A549 (cell line): ENCODE measurements at regions not wholly inside any gene's neighbourhood (a gene's known extent, or its start where the extent isn't known, plus 50 kb on each side); places are given as distances from the start of the nearest gene placed in this dataset.

Experiments
- BHLHE40 ChIP-seq: IDR thresholded peaks from 2 replicates; pipeline ENCODE4 v1.6.1; 2012; ENCODE audit warnings: low read depth, low read length, inconsistent platforms
- CEBPB ChIP-seq, 2 experiments: fragments of >200 bp in 1 of 2; sonication (Bioruptor Twin) in 1 of 2; formaldehyde crosslinking in 1 of 2; IDR thresholded peaks; 2 replicates each; pipeline ENCODE4 v1.6.1; 2012 to 2016
- CHD4 ChIP-seq: fragments of 200-600 bp; sonication (generic); IDR thresholded peaks from 2 replicates; pipeline ENCODE4 v1.6.1; 2016; ENCODE audit warnings: antibody characterized with exemption, mild to moderate bottlenecking, borderline replicate concordance
- EP300 ChIP-seq, 2 experiments: fragments of >200 bp; sonication (Bioruptor Twin); formaldehyde crosslinking; IDR thresholded peaks; 2 replicates in 1 of 2; 3 replicates in 1 of 2; pipeline ENCODE4 v1.6.1; 2016 to 2017
- POLR2A ChIP-seq: IDR thresholded peaks from 2 replicates; pipeline ENCODE4 v1.6.1; 2012; ENCODE audit warnings: mild to moderate bottlenecking, low read length

- TF ChIP-seq CHD4 (no peak), BHLHE40 (no peak), POLR2A (no peak), CEBPB (IDR thresholded peaks at IDR 0.05) (no peak), EP300 (IDR thresholded peaks at IDR 0.05) (no peak)
Measured at GRCh38 chr6:9606435-9607134, 808.3 kb downstream of the TFAP2A start.
